NCI-H2171 (cell line): ENCODE measurements at regions not wholly inside any gene's neighbourhood (a gene's known extent, or its start where the extent isn't known, plus 50 kb on each side); places are given as distances from the start of the nearest gene placed in this dataset.
A peak's percentile ranks its signal among the peaks of the same experiment; 100 is the strongest.
"Not testable (repeated sequence)": the region's sequence is repeated elsewhere in the genome, so short reads cannot be mapped to it uniquely, and the experiment has no call there.

ENCODE experiments used
- DNase-seq: peaks from one replicate; lab custom pipeline; 2025; lab: John Stamatoyannopoulos, UW

DNA sequence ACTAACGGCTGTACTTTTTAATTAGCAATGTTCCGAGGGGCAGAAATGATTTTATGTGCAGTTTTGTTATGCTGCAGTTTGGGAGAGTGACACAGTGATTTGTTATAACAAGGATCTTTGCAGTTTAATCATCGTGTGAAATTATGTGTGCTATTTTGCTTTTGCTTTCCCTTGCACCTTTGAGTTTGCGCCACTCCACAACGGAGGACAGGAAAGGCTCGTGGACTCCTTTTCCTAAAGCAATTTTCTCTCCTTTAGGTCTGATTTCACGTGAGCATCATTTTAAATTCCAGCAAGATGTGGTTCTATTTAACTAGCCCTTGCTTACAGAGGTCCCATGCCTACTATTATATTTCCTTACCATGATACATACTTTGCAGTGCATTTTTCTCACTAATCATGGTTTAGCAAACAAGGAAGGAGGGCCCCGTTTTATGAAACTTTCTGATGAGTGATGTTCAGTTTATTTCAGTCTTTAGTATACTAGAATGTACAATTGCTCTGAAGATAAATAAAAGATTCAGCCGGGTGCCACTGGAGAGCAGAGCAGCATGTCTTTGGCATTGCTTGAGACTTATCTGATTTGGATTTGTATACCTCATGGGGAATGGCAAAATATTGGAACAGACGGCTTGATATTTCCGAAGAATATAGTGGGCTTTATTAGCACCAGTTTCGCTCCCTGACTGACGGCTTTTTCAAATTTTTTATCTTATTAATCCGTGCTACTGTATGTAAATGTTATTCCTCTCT lies 528.2 kb upstream of the FANCL start:
- no peak for DNase-seq

DNA sequence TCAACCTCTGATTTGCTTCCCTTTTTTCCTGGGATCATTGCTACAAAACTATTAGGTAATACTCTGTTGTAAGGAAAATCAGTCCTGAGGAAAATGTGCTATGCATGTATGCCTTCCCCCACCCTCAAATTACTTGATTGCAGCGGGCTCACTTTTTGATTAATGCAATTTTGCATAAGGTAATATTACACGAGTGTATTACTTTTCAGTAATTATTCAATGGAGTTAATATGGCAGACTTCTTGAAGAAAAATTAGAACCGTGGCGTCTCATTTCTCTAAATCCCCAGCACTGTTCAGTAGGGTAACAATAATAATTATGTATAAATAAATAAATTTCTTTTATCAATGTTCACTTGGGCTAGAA lies 527.6 kb upstream of the FANCL start:
- no peak for DNase-seq

GRCh38 chr2:58767828-58768714 lies 526.9 kb upstream of the FANCL start:
- DNase-seq = no peak

DNA sequence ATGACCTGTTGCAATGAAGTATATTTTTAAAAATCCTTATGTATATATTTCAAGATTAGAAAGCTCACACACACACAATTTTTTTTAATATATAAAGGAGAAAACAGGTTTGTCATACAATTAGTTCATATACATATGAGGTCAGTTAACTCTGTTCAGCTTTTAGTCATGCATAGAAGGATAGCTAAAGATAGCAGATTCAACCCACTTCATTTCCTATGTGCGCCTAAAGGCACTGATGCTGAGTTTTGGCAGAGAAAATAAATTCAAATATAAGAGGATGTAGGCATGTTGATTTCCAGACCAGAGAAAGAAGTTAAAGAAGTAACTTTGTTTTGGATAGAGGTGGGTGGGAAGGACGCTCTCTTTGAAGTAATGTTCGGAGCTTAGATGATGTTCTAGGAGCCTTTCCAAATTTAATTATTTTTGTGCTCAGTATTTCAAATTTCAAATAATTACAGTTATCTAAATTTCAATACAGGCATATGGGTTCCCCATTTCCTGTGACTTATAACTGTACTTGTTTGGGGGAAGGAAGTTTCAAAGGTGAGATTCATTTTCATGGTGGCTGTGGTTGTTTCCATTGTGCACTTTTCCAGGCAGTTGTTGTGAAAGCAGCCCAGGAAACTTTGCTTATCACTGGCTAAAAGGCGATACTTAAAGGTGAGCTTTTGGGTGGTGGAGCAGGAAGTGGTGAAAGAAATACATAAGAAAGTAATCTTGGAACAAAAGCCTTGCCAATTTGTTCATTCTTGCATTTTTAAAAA lies 523.4 kb upstream of the FANCL start:
- no peak for DNase-seq

DNA sequence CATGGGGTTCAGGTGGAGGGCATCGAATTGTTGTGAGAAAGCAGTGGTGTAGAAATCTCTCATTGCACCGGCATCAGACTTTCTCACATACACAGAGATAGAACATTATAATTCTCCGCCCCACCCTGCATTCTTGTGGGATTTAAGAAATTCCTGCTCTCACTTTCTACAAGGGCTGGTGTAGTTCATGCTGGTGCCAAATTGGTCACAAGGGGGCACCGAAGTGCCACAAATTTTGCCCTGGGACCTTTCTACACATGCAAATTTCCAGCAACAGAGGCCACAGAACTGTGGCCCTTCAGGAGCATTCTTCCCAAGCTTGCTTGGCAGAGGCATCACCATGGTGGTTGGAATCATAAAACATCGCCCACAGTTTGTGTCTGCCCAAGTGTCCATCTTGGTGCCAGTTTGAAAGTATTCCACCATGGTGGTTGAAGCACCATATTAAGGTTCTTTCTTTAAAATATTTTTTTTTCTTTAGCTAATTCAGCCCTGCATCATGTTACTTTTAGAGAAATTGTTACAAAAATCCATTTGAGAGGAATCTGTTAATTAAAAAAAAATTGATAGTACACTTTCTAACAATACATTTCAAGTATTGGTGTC lies 521.2 kb upstream of the FANCL start:
- peak; percentile 68 for DNase-seq

DNA sequence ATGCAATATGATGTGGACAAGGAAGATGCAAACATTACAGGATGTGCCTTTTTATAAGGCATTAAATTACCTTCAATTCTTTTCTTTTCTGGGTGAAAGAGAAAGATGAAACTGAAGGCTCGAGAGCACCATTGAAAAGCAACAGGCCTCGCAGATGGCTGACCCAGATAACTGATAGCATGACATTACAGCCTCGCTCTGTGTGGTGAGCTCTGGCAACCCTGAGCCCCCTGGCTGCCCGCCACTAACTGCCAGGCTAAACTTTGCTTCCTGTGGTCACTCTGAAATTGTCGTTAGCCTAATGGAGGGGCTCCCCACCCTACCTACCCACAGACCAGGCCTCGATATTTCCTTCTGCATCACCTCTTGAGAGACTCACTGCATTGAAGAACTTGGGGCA lies 516.8 kb upstream of the FANCL start:
- no peak for DNase-seq

GRCh38 chr2:58756336-58756735 lies 515.2 kb upstream of the FANCL start:
- DNase-seq = no peak

DNA sequence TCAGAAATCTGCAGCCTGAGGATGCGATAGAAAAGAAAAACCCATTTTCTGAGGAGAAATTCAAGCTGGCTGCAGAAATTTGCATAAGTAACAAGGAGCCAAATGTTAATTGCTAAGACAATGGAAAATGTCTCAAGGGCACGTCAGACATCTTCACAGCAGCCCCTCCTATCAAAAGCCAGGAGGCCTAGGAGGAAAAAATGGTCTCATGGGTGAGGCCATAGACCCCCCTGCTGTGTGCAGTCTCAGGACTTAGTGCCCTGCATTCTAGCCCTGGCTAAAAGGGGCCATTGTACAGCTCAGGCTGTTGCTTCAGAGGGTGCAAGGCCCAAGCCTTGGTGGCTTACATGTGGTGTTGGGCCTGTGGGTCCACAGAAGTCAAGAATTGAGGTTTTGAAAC lies 511.4 kb upstream of the FANCL start:
- not testable (repeated sequence) for DNase-seq

- not testable (repeated sequence) for DNase-seq
These were observed 510.6 kb upstream of the FANCL start for GRCh38 chr2:58751676-58752075.

- no peak for DNase-seq
These were observed 507.9 kb upstream of the FANCL start for GRCh38 chr2:58749041-58749440.

- DNase-seq = not testable (repeated sequence)
These were observed 504.2 kb upstream of the FANCL start for GRCh38 chr2:58745334-58745733.

DNA sequence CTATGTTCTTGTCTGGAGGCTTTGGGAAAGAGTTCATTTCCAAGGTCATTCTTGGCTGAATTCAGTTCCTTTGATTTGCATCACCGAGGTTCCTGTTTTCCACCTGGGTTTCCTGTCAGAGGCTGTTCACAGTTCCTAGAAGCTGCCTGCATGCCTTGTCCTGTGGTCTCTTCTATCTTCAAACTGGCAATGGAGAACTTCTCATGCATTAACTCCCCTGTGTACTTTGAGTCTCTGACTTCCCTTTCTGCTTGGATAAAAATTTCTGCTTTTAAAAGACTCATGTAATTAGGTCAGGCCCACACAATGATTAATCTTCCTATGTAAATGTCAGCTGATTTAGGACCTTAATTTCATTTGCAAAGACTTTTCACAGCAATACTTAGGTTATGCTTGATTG lies 499.3 kb upstream of the FANCL start:
- no peak for DNase-seq

GRCh38 chr2:58739033-58739432 lies 497.9 kb upstream of the FANCL start:
- DNase-seq = no peak

GRCh38 chr2:58734365-58734764 lies 493.2 kb upstream of the FANCL start:
- DNase-seq = no peak

DNA sequence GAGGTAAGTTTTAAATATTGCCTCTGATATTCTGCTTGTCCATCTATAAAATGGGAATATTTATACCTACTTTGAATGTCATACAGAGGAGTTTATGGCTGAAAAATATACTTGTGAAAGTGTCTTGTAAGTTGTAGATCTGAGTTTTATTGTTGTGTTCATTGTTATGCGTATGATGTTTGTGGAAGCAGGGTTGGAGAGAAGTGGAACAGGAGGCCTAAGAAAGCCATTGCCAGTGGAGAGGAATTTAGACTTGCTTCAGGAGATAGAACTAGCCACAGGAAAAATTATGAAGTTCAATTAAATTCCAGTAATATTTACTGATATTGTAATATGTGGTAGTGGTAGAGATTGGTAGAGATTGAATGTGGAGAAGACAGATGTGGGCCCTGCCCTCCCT lies 491.9 kb upstream of the FANCL start:
- DNase-seq = no peak

GRCh38 chr2:58731488-58731869 lies 490.4 kb upstream of the FANCL start:
- no peak for DNase-seq

- no peak for DNase-seq
These were observed 489.8 kb upstream of the FANCL start for GRCh38 chr2:58730764-58731487.

DNA sequence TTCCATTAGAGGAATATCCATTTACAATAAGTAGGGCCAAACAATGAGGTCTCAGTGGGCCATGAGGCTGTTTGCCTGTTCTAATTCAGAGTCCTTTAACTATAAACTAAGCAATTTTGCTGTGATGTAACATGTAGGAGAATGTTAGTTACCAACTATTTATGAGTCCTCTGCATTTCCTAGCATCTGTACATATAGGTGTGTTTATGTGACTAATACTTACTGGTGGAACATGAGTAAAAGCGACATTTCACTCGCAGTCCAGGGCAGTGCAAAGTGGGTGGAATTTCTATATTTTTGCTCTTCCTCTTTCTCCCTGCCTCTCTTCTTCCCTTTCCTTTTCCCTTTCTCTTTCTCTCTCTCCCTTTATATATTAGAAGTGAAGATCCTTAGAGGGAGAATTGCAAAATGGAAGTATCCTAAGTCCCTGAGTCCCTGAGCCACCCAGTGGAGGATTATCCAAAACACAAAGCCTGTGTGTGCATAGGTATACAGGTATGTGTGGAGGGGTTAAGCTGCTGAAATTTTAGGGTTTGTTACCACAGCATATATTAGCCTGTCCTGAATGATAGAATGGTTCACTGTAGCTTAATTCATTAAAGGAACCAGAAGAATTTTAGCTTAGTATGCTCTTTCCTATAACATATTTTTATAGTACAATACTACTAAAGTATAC lies 487.0 kb upstream of the FANCL start:
- DNase-seq = no peak

DNA sequence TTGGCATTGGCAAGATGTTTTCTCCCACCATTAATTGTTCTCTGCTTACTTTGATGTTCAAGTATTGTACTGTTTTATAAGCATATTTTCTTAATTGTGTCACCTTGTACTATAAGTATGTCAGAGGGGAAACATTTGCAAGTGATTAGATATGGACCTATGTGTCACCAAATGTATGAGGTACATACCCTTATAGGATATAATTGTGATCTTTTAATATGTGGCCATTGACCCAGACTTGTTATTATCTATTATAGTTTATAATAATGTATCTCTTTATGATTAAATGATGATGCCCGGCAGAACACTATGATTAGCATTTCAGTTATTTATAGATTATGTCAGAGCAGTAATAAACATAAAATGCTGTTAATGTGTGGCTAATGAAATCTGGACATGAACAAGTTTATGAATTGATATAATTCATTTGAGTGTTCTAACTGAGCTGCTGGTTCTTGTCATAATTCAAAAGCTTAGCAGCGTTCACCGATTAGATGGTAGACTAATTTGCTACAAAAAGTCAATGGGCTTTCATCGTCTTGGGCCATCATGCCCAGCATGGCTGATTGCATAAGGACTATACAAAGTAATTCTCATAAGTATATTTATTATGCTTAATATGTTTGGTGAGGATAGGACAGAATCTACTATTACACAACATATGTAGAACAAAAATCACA lies 480.9 kb upstream of the FANCL start:
- no peak for DNase-seq
